OCI-LY3 (cell line): ENCODE measurements at regions not wholly inside any gene's neighbourhood (a gene's known extent, or its start where the extent isn't known, plus 50 kb on each side); places are given as distances from the start of the nearest gene placed in this dataset.

Source experiments
- H2AFZ ChIP-seq: fragments of 200-600, 300-600 bp; shearing (Covaris generic); 2 replicates; pipeline ENCODE4 v1.6.0; 2014; ENCODE audit warnings: antibody characterized with exemption, low read depth, low read length
- H3K27ac ChIP-seq: fragments of 200-600, 300-600 bp; sonication (generic); 2 replicates; pipeline ENCODE4 v1.5.1; 2014; ENCODE audit warnings: mild to moderate bottlenecking, low read length, moderate library complexity, mixed read lengths
- H3K27me3 ChIP-seq: fragments of 200-600, 300-600 bp; sonication (generic); 2 replicates; pipeline ENCODE4 v1.6.1; 2014; ENCODE audit warnings: low read depth, low read length, mixed read lengths
- H3K36me3 ChIP-seq: fragments of 200-600, 300-600 bp; sonication (generic); replicated peaks from 2 replicates; pipeline ENCODE3; 2014; ENCODE audit warnings: low read depth, low read length, mixed read lengths
- H3K4me1 ChIP-seq: fragments of 300-600, 200-600 bp; sonication (generic); 2 replicates; pipeline ENCODE4 v1.6.1; 2014; ENCODE audit warnings: low read length, mixed read lengths
- H3K4me2 ChIP-seq: fragments of 200-600, 300-600 bp; sonication (generic); 2 replicates; pipeline ENCODE4 v1.6.1; 2014; ENCODE audit warnings: low read length, mixed read lengths
- H3K4me3 ChIP-seq: fragments of 300-600, 200-600 bp; sonication (generic); 2 replicates; pipeline ENCODE4 v1.5.1; 2014; ENCODE audit warnings: antibody characterized with exemption, mild to moderate bottlenecking, low read length, moderate library complexity
- H3K79me2 ChIP-seq: fragments of 300-600, 200-600 bp; shearing (Covaris generic); 2 replicates; pipeline ENCODE4 v1.6.1; 2014; ENCODE audit warnings: mild to moderate bottlenecking, low read length, mixed read lengths
- H3K9ac ChIP-seq: fragments of 300-600, 200-600 bp; shearing (Covaris generic); 2 replicates; pipeline ENCODE4 v1.6.0; 2014; ENCODE audit warnings: mild to moderate bottlenecking, low read length, moderate library complexity
- H3K9me3 ChIP-seq: fragments of 200-600, 300-600 bp; shearing (Covaris generic); 2 replicates; pipeline ENCODE4 v1.6.1; 2014; ENCODE audit warnings: low read length, mixed read lengths; ENCODE audit not compliant: insufficient read depth
- H4K20me1 ChIP-seq: fragments of 200-600, 300-600 bp; sonication (generic); 2 replicates; pipeline ENCODE4 v1.6.1; 2016; ENCODE audit warnings: low read length, mixed read lengths; ENCODE audit not compliant: insufficient read depth
- EZH2phosphoT487 ChIP-seq: fragments of 200-600 bp; shearing (Covaris generic); IDR thresholded peaks from 2 replicates; pipeline ENCODE4 v1.6.1; 2018; ENCODE audit warnings: antibody characterized with exemption, mixed run types, low read depth
- TF ChIP-seq, protein P1 (sequence below): fragments of 200-600, 300-600 bp; sonication (generic); IDR thresholded peaks from 2 replicates; pipeline ENCODE4 v1.5.1; 2014; ENCODE audit warnings: antibody characterized with exemption, low read length, low read depth

DNA sequence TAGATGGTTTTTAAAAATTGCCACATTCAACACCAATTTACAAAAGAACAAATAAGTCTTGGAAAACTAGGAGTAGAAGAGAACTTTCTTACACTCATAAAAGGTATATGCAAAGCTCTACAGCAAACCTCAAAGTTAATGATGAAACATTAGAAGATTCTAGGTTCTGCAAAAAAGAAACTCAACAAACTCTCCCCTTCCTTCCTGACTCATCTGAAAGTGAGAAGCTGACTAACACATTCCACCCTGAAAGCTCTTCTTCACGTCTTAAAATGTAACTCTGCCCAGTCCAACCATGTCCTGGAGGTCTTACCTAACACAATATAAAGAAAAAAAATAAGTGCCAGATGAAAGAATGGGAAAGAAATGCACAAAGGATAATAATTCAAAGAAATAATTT lies 218.9 kb upstream of the ISX start:
- Histone ChIP-seq H2AFZ (no peak overlapping the region), H3K4me1 (peaks cover 13% of the 10 kb centered on the region), H3K36me3 (no peaks in the 10 kb centered on the region), H3K9me3 (no peaks in the 10 kb centered on the region), H3K4me2 (no peak overlapping the region; the same call in 1 of the 2 replicates), H3K4me3 (no peak overlapping the region), H3K27me3 (peaks cover 4% of the 10 kb centered on the region; the same call in 1 of the 2 replicates), H3K9ac (no peak overlapping the region), H3K79me2 (no peaks in the 10 kb centered on the region), H3K27ac (no peak overlapping the region), H4K20me1 (no peaks in the 10 kb centered on the region)
- TF ChIP-seq, protein P1, sequence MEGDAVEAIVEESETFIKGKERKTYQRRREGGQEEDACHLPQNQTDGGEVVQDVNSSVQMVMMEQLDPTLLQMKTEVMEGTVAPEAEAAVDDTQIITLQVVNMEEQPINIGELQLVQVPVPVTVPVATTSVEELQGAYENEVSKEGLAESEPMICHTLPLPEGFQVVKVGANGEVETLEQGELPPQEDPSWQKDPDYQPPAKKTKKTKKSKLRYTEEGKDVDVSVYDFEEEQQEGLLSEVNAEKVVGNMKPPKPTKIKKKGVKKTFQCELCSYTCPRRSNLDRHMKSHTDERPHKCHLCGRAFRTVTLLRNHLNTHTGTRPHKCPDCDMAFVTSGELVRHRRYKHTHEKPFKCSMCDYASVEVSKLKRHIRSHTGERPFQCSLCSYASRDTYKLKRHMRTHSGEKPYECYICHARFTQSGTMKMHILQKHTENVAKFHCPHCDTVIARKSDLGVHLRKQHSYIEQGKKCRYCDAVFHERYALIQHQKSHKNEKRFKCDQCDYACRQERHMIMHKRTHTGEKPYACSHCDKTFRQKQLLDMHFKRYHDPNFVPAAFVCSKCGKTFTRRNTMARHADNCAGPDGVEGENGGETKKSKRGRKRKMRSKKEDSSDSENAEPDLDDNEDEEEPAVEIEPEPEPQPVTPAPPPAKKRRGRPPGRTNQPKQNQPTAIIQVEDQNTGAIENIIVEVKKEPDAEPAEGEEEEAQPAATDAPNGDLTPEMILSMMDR: no peak
- no peak for TF ChIP-seq EZH2phosphoT487

DNA sequence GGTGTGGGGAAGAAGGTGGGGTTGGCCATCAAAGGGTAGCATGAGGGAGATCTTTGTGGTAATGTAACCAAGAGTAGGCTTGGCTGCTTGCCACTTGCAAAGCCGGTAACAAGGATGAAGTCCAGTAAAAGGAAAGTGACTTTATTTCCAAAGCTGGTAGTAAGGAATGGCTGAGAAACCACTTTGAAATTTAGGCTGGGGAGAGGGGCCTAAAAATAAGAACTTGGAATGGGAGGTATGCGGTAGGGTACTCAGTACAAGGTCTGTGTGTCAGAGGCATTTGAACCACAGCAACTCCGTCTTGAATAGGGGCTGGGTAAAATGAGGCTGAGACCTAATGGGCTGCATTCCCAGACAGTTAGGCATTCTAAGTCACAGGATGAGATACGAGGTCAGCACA lies 216.0 kb upstream of the ISX start:
- no peaks in the 10 kb centered on the region for H3K36me3 ChIP-seq

DNA sequence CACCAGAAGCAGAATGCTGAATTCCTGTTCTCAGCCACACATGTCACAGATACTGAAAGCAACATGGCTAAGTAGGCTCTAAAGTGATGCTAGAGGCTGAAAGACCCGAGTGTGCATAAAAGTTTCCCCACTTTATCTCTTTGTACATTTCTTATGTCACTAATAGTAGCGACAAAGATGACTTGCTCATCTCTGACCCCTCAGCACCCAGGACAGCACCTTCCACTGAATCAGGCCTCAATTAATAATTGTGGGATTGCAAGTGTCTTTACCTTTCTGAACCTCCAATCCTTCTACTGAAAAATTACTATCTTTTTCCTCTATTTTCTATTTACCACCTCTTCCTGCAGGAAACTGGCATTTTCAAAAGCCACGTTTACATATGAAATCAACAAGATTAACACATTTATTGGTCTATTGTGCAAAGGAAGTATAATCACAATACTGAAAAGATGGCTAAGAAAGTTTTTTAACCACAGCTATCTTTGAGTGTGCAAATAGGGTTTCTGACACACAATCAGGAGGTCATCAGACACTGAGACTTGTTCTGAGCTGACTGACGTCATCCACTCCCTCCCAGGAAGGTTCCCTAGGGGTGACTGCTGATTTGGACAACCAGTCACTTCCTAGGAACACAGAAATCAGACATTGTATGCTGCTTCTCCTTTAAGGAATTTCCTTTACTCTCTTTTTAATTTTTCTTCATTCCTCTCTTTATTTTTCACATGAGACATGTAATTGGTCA lies 213.9 kb upstream of the ISX start:
- Histone ChIP-seq H3K9me3 (no peaks in the 10 kb centered on the region), H3K4me2 (no peak overlapping the region), H3K27me3 (peaks cover 3% of the 10 kb centered on the region; the same call in 1 of the 2 replicates), H3K4me1 (peaks cover 7% of the 10 kb centered on the region), H3K9ac (no peak overlapping the region), H3K36me3 (no peaks in the 10 kb centered on the region), H3K4me3 (no peak overlapping the region), H3K27ac (no peak overlapping the region), H3K79me2 (no peaks in the 10 kb centered on the region), H4K20me1 (no peaks in the 10 kb centered on the region), H2AFZ (no peak overlapping the region)
- TF ChIP-seq, protein P1: no peak
- no peak for TF ChIP-seq EZH2phosphoT487

More for the DNA sequence above, 216.0 kb upstream of the ISX start:
- Histone ChIP-seq H2AFZ (no peak overlapping the region), H3K4me1 (peaks cover 13% of the 10 kb centered on the region), H3K9me3 (no peaks in the 10 kb centered on the region), H3K79me2 (no peaks in the 10 kb centered on the region), H3K27me3 (peaks cover 3% of the 10 kb centered on the region; the same call in 1 of the 2 replicates), H3K4me2 (no peak overlapping the region), H4K20me1 (no peaks in the 10 kb centered on the region), H3K4me3 (no peak overlapping the region), H3K9ac (no peak overlapping the region), H3K27ac (no peak overlapping the region)
- TF ChIP-seq, protein P1: no peak
- no peak for TF ChIP-seq EZH2phosphoT487

DNA sequence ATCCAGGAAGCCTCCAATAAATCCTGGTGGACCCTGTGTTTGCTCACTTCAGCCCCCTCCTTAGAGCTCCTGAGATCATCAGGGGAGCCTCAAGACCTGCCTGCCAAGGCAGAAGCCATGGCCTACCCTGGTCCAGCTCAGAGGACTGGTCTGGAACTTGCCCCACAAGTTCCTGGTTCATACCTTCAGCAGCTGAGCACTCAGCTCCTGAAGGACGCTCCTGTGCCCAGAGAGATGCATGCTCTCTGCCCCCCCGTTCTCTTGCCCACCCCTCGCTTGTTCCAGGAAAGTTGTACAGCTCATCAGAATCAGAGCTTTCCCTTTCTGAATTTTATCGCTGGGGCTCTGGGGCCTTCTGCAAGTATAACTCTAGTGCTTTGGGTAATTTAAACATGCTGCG lies 210.5 kb upstream of the ISX start:
- H3K27me3 ChIP-seq: no peaks in the 10 kb centered on the region
- H3K4me2 ChIP-seq: no peak overlapping the region
- TF ChIP-seq, protein P1: no peak
- no peak for TF ChIP-seq EZH2phosphoT487
- no peaks in the 10 kb centered on the region for H3K4me1 ChIP-seq
- H3K27ac ChIP-seq: no peak overlapping the region
- H3K79me2 ChIP-seq: no peaks in the 10 kb centered on the region
- no peaks in the 10 kb centered on the region for H3K36me3 ChIP-seq
- no peak overlapping the region for H2AFZ ChIP-seq
- no peak overlapping the region for H3K4me3 ChIP-seq
- no peak overlapping the region for H3K9ac ChIP-seq
- no peaks in the 10 kb centered on the region for H3K9me3 ChIP-seq
- H4K20me1 ChIP-seq: no peaks in the 10 kb centered on the region
